HTR-8/SVneo (cell line): ENCODE measurements at regions not wholly inside any gene's neighbourhood (a gene's known extent, or its start where the extent isn't known, plus 50 kb on each side); places are given as distances from the start of the nearest gene placed in this dataset.
"Not testable (repeated sequence)": the region's sequence is repeated elsewhere in the genome, so short reads cannot be mapped to it uniquely, and the experiment has no call there.

ENCODE experiments used
- DNase-seq: peaks from one replicate; pipeline ENCODE4 v3.0.0; 2011; ENCODE audit warnings: low spot score, mixed read lengths; ENCODE audit not compliant: insufficient read length
- FAIRE-seq: peaks from 2 replicates; lab custom pipeline; 2011; peaks lifted over from hg19 to GRCh38; lab: Jason Lieb, UNC

DNA sequence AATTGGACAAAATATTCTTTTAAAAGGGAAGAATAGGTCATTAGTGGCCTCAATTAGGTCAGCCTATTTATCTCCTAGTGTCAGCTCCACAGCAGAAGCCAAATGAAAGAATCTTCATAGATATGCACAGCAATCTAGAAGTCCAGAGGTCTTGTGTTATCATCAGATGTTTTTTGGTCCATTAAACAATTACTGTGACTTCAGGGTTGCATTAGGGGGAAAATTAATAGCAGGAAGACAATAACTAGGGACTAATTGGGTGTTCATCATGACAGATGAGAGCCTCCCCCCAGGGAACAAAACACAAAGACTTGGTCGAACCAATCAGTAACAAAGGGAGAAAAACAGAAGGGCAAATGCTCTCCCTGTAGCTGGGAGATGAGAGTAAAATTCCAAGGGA, 264.7 kb downstream of the PTH2R start:
- no peak for FAIRE-seq
- no peak for DNase-seq

DNA sequence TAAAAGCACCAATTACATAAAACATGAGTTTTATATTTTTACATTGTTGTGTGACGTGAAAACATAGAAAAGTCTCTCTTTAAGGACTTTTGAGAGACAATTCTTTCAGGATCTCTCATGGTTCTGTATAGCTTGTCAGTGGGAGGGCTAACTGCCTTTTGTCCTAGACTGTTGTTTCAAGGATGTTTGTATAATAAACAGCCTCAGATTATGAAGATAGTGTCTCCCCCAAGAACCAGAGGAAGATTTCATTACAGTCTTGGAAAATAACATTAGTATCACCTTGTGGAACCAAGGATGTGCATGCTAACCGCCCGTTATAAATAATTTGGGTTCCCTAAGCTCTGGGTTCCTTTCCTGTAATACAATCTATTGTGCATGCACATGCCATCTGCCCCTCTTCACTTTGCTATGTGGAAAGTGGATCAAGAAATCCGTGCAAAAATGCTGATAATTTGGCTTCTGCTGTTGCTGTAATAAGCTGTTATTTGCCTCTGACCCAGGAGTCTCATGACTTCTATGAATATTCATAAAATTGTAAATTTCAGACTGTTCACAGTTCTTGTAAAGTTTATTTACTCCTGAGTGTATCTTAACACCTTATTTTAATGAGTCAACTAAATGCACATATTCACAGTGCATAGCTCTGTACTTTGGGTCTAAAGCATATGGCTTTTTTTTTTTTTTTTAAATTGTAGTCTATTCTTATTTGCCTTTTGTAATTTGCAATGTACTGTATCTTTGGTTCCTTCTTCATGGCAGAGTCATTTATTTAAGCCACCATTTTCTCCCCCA, 265.5 kb downstream of the PTH2R start:
- FAIRE-seq, result no peak
- no peak for DNase-seq

DNA sequence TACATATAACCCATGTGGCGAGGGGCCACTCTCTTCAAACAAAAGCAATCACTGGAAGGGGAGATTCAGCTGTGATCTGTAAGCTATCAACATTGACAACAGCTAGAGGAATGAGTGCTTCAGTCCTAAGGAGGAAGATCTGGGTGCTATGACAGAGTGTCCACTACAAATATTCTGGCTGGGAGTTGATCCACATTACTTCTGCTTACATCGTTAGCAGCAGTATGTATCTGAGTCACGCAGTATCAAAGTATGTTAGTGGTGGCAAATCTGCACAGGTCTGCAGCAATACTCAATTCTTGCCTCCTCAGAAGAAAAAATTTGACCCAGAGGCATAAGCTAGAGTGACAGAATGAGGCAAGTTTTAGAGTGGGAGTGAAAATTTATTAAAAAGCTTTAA, 267.0 kb downstream of the PTH2R start:
- no peak for DNase-seq
- FAIRE-seq, result no peak

DNA sequence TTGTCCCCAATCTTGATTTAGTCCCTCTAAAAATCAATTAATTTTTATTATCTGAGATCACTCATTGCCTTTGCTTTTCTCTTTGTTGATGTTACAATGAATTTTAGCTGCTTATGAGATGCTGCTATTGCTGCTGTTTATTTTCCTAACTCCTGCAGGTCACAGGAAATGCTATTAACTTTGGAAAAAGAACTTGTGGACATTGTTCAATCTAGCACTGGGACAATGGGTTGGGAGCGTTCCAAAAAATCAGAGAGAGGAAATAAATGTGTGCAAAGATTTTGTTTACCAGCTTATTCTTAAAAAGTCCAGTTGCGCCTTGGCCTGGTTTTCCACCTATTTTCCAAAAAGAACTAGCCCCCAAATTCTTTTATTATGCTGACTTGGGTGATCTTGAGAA, 268.3 kb downstream of the PTH2R start:
- FAIRE-seq, result no peak
- DNase-seq, result no peak

DNA sequence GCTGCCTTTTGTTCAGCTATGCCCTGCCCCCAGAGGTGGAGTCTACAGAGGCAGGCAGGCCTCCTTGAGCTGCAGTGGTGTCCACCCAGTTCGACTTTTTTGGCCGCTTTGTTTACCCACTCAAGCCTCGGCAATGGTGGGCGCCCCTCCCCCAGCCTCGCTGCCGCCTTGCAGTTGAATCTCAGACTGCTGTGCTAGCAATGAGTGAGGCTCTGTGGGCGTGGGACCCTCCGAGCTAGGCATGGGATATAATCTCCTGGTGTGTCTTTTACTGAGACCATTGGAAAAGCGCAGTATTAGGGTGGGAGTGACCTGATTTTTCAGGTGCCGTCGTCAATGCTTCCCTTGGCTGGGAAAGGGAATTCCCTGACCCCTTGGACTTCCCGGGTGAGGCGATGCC, 279.3 kb downstream of the PTH2R start:
- FAIRE-seq, result not testable (repeated sequence)

DNA sequence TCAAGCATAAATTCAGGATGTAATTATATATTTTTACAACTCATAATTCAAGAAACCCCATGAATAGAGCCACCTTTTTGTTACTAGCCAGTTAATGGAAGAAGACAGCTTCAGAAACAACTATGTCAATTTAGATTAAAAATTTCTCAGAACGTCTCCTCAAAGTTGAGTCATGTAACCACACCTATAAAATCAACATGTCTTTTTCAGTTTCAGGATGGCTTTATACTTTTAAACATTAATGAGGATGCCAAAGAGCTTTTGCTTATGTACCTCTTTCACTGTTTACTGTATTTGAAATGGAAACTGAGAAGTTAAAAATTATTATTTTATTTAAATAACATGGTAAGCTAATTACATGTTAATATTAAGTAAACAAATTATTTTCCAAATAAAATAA, 280.1 kb downstream of the PTH2R start:
- FAIRE-seq, result no peak
- no peak for DNase-seq

More for the DNA sequence above, 279.3 kb downstream of the PTH2R start:
- DNase-seq, result not testable (repeated sequence)

DNA sequence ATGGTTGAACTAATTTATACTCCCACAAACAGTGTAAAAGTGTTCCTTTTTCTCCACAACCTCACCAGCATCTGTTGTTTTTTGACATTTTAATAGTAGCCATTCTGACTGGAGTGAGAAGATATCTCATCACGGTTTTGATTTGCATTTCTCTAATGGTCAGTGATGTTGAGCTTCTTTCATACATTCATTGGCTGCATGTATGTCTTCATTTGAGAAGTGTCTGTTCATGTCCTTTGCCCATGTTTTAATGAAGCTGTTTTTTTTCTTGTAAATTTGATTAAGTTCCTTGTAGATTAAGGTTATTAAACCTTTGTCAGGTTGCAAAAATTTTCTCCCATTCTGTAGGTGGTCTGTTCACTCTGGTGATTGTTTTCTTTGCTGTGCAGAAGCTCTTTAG, 281.1 kb downstream of the PTH2R start:
- FAIRE-seq, DNase-seq: not testable (repeated sequence)

DNA sequence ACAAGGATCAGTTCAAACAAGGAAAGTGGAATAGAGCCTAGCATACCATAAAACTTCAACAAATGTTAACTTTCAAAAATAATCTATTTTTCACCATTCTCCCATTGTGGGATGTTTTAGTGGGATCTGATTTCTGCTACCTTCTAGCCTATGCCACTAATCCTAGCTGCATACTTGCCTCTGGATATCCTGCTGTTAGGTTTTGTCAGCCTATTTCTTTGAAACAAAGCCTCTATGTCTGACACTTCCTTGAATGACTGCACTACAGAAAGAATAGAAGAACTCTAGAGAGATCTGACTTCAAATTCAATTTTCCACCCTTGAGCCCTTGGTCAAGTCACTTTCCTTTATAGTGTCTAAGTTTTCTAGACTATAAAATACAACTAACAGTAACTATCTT, 291.5 kb downstream of the PTH2R start:
- DNase-seq (no peak), FAIRE-seq (no peak)

DNA sequence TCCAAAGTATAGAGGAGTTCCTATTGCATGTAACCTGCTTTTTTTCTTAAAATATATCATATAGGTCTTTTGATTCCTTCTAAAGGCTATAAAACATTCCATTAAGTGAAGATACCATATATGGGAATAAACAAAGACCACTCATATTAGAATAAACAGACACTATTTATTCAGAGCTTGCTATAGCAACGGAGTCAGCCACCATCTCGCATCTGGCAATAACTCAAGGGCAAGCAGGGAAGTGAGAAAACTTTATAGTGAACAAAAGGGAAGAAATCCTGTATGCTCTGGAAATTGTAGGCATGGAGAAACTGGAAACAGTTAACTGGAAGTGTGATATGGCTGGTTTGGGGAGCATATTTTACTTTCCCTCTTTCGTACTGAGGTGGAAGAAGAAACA, 301.9 kb downstream of the PTH2R start:
- DNase-seq (no peak), FAIRE-seq (no peak)

DNA sequence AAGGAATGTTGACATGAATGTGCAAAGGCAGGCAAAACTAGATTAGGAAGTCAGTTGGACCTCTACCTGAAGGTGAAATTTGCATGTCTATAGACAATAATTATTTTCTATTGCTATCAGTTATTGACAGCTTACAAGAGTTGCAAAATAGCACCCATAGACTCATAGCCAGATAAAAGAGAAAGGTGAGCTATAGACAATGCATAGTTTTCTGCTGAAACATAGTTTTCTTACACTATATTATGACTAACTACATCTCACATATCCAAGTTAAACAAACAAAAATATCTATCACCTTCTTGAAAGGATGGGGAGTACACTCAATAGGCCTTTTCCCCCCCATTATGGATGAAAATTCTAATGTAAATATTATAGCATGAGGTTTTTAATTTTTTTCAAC, 305.0 kb downstream of the PTH2R start:
- FAIRE-seq (no peak), DNase-seq (no peak)

DNA sequence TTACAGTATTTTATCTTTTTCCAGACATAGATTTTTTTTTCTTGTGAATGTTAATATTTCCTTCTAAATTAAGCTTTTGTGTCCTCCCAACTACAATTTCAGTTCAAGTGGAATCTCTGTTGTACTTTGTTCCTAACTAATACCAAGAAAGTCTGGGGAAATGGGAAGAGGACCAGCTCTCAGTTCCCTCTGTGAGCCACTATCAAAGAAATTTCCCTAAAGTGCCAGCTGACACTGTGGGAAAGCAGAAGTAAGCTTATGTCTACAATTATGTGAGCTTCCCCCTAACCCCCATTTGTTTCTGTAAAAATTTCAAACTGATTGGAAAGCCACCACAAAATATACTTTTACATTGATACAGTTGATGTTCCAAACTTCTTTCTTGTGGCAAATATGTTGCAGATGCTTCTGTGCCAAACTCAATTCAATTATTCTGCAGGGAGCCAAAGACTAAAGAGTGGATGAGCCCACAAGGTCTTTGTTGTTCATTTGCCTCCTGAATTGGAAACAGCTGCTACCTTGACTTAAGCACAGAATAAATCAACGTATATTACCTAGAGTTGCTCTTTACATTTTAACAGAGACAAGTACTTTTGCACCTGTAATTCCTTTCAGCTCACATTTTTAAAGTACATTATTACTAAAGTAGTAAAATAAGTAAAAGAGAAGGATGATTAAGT, 306.6 kb downstream of the PTH2R start:
- no peak for FAIRE-seq
- no peak for DNase-seq

DNA sequence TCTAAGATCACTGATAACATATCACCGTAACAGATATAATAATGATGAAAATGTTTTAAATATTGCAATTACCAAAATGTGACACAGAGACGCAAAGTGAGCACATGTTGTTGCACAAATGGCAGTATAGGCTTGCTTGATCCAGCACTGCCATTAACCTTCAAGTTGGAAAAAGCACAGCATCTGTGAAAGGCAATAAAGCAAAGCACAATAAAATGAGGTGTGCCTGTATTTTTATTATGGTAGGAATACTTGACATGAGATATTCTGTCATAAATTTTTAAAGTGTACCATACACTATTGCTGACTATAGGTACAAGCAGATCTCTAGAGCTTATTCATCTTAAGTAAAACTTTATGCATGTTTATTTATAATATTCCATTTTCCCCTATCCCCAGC, 312.2 kb downstream of the PTH2R start:
- FAIRE-seq (no peak), DNase-seq (no peak)

DNA sequence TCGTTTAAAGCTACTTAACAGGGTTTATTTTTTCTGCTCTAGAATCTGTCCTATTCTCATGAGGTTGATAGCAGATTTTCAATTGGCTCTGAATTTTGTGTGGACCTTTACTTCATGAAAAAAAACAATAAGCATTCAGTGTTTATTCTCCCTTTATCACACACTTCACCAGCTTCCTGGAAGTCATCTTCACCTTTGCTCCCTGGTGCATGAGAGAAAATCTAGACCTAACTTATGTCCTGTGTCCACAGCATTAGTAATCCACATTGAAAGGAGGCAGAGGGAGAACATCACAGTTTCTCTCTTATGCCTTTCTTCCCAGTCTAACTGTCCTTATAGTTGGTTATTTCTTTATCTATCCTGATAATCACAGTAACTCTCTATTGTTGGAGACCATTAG, 316.1 kb downstream of the PTH2R start:
- no peak for DNase-seq
- FAIRE-seq, result no peak

DNA sequence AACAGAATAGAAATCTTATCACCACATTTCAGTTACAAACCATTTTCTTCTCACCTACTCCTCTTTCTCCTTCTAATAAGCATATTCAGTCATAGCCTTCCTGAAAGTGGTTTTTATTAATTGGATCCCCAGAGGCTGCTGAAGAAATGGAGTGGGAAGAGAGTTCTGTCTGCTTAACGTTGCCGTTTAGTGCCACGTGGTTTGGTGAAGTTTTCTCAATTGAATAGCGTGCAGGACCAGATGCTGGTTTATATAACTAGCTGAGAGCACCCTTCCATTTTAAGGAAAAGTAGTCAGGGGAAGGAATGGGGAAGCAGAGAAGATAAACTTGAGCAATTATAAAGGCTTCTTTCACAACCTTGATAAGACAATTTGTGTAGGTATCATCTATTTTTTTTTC, 318.7 kb downstream of the PTH2R start:
- no peak for FAIRE-seq
- no peak for DNase-seq

DNA sequence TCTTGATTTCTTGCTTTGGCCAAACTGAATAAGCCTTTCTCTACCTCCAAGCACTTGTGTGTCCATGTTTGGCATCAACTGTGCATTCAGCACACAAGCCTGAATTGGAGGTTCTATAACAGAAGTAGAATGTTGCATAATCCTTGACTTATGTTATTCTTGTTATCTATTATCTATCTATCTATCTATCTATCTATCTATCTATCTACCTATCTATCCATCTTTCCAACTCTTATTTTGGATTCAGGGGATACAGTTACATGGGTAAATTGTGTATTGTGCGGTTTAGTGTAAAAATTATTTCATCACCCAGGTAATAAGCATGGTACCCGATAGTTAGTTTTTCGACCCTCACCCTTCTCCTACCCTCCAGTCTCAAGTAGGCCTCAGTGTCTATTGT, 319.6 kb downstream of the PTH2R start:
- no peak for FAIRE-seq

DNA sequence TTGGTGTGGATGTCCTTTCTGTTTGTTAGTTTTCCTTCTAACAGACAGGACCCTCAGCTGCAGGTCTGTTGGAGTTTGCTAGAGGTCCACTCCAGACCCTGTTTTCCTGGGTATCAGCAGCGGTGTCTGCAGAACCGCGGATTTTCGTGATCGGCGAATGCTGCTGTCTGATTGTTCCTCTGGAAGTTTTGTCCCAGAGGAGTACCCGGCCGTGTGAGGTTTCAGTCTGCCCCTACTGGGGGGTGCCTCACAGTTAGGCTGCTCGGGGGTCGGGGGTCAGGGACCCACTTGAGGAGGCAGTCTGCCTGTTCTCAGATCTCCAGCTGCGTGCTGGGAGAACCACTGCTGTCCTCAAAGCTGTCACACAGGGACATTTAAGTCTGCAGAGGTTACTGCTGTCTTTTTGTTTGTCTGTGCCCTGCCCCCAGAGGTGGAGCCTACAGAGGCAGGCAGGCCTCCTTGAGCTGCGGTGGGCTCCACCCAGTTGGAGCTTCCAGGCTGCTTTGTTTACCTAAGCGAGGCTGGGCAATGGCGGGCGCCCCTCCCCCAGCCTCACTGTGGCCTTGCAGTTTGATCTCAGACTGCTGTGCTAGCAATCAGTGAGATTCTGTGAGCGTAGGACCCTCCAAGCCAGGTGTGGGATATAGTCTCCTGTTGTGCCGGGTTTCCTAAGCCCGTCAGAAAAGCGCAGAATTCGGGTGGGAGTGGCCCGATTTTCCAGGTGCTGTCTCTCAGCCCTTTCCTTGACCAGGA, 345.2 kb downstream of the PTH2R start:
- DNase-seq, FAIRE-seq: not testable (repeated sequence)

More for the DNA sequence above, 319.6 kb downstream of the PTH2R start:
- no peak for DNase-seq

DNA sequence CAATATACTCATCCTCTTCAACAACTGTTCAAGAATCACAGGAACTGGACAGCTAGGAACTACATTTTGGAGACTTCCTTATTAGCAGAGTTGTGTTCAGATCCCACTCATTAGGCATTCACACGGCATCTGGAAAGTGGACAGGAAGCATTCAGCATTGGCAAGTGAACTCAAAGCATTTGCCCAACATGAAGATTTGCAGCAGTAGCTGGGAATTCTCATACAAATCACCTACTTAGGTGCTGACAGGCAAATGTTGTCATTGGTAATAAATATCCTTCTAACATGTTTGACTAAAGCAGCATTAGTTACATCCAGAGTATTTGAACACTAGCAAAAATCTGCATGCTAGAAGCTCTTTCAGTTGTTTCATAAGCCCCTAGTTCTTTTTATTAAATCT, 350.8 kb downstream of the PTH2R start:
- FAIRE-seq, result no peak
- DNase-seq, result no peak

DNA sequence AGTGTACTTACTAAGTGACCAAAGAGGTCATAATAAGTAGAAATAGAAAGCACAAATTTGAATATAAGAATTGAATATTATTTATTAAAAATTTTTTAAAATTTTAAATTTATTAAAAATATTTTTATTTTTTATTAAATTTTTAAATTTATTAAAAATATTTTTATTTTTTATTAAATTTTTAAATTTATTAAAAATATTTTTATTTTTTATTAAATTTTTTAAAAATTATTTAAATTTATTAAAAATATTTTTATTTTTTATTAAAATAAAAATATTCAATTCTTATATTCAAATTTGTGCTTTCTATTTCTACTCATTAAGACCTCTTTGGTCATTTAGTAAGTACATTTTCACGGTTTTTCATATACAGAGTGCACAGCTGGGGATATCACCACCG, 366.5 kb downstream of the PTH2R start:
- not testable (repeated sequence) for DNase-seq, FAIRE-seq

DNA sequence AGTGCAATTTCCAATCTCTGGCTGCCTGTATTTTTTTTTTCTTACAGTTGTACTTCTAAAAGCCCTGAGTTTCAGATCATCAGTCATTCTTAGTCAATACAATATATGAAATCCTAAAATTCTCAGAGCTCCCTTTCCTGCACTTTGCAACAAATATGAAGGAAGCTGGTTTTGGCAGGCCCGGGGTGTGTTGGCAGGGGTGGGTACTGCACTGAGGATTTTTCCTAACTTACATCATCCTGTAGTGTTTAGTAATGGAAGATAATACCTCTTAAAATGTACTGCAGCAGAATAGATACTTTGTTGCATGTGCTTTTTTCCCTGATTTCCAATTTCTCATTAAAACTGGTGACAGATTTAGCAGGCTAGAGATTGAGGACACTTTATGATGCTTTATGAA, 374.6 kb downstream of the PTH2R start:
- FAIRE-seq (no peak), DNase-seq (no peak)

DNA sequence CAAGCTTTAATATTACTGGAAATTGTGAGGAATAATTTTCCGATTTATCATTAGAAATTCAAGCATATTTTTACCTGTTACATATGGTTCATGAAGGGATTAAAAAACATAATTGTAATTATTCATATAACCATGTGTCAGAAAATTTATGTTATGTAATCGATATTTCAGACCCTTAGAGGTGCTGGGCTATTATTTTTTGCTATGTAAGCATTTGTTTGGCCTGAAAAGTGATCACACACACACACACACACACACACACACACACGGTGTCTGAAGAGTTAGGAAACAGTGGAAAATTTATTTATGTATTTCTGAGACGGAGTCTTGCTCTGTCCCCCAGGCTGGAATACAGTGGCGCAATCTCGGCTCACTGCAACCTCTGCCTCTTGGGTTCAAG, 375.5 kb downstream of the PTH2R start:
- DNase-seq, result no peak
- FAIRE-seq, result no peak

DNA sequence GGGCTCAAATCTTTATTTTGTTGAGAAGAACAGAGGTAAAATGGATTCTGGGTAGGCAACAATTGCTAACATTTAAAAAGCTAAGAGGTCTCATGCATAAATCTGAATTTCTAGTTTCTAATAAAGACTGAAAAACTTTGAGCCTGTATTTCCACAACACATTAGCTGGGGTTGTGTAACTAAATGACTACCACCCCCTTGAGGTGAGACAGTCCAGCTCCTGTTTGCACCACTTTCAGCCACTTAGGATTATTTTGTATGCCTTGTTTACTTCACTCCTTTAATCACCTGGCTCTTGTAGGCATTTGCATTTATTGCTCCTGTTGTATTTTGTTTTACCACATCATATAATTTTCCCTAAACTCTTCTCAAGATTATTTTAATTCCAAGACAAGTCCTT, 376.6 kb downstream of the PTH2R start:
- no peak for DNase-seq
- FAIRE-seq, result no peak
